PC-9 (cell line): ENCODE measurements at regions not wholly inside any gene's neighbourhood (a gene's known extent, or its start where the extent isn't known, plus 50 kb on each side); places are given as distances from the start of the nearest gene placed in this dataset.

Experiments used
- BruUV-seq: library from RNA; stranded (reverse); fragments of 400-500 nt; replicated peaks from 2 replicates; lab custom pipeline; 2021; lab: Mats Ljungman, UMichigan
- CTCF ChIA-PET: fragments of 300-600 bp; sonication (Branson Sonifier 250); formaldehyde crosslinking; loops from one replicate; lab custom pipeline; 2022; ENCODE audit warnings: antibody characterized with exemption; lab: Charles Lee
- POLR2A ChIA-PET: fragments of 300-600 bp; sonication (Branson Sonifier 250); formaldehyde crosslinking; loops from one replicate; lab custom pipeline; 2022; ENCODE audit warnings: antibody characterized with exemption; ENCODE audit not compliant: unreplicated experiment; lab: Charles Lee
- DNase-seq, 2 experiments: peaks; one replicate each; pipeline versions ENCODE4 v3.0.0 to v3.0.0-alpha.2; 2015 to 2022; ENCODE audit warnings: mixed read lengths in 1 of 2
- H2AFZ ChIP-seq: fragments of 200-600 bp; sonication (generic); 2 replicates; pipeline ENCODE4 v1.8.1; 2017; ENCODE audit warnings: antibody characterized with exemption
- H3F3A ChIP-seq: fragments of 200-600 bp; sonication (generic); 2 replicates; pipeline ENCODE4 v1.8.1; 2017; ENCODE audit warnings: antibody characterized with exemption, mild to moderate bottlenecking, low read depth; ENCODE audit not compliant: insufficient read depth
- H3K27ac ChIP-seq: fragments of 200-600 bp; sonication (generic); 2 replicates; pipeline ENCODE4 v1.6.1; 2016; ENCODE audit warnings: mixed run types
- H3K27me3 ChIP-seq: fragments of 200-600 bp; sonication (generic); 2 replicates; pipeline ENCODE4 v1.6.1; 2016; ENCODE audit warnings: low read depth, mixed run types; ENCODE audit not compliant: insufficient read depth
- H3K36me3 ChIP-seq: fragments of 200-600 bp; sonication (generic); 2 replicates; pipeline ENCODE4 v1.6.1; 2016; ENCODE audit warnings: low read depth, mixed run types
- H3K4me1 ChIP-seq: fragments of 200-600 bp; sonication (generic); replicated peaks from 2 replicates; pipeline ENCODE4 v1.6.1; 2016; ENCODE audit warnings: mixed run types; ENCODE audit not compliant: insufficient read depth
- H3K4me2 ChIP-seq: fragments of 200-600 bp; sonication (generic); 2 replicates; pipeline ENCODE4 v1.6.1; 2017; ENCODE audit warnings: mixed run types
- H3K4me3 ChIP-seq: fragments of 200-600 bp; sonication (generic); 2 replicates; pipeline ENCODE4 v1.6.1; 2016; ENCODE audit warnings: mixed run types
- H3K79me2 ChIP-seq: fragments of 200-600 bp; sonication (generic); 2 replicates; pipeline ENCODE4 v1.6.1; 2017; ENCODE audit warnings: low read depth, mixed run types
- H3K9me2 ChIP-seq: fragments of 200-600 bp; sonication (generic); 2 replicates; pipeline ENCODE4 v1.8.1; 2017; ENCODE audit warnings: mild to moderate bottlenecking; ENCODE audit not compliant: insufficient read depth
- H3K9me3 ChIP-seq: fragments of 200-600 bp; sonication (generic); 2 replicates; pipeline ENCODE4 v1.8.1; 2016; ENCODE audit warnings: low read depth; ENCODE audit not compliant: insufficient read depth
- H4K20me1 ChIP-seq: fragments of 200-600 bp; sonication (generic); 2 replicates; pipeline ENCODE4 v1.8.1; 2017; ENCODE audit not compliant: insufficient read depth
- CTCF ChIP-seq: fragments of 200-600 bp; sonication (generic); conservative IDR thresholded peaks from 2 replicates; pipeline ENCODE4 v1.6.1; 2017; ENCODE audit warnings: mixed run types, antibody characterized with exemption, mild to moderate bottlenecking, moderate library complexity
- EZH2 ChIP-seq: fragments of 200-600 bp; sonication (generic); IDR thresholded peaks from 2 replicates; pipeline ENCODE4 v1.8.0; 2017; ENCODE audit warnings: antibody characterized with exemption, low read depth
- intact Hi-C: fragments of 100-400 bp; cut with micrococcal nuclease; formaldehyde crosslinking; loops from one replicate; pipeline ENCODE4 v1.10.0; 2022; ENCODE audit not compliant: unreplicated experiment

DNA sequence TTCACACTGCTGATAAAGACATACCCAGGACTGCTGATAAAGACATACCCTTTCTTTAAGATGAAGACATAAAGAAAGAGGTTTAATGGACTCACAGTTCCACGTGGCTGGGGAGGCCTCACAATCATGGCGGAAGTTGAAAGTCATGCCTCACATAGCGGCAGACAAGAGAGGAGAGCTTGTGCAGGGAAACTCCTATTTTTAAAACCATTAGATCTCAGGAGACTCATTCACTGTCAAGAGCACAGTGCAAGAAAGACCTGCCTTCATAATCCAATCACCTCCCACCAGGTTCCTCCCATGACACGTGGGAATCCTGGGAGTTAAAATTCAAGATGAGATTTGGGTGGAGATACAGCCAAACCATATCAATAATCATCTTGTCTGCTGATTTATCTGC is 278.1 kb downstream of the SLC6A15 start:
- no peak for DNase-seq
- Histone ChIP-seq H3F3A (no peaks in the 10 kb centered on the region; the same call in 1 of the 2 replicates), H3K27me3 (no peaks in the 10 kb centered on the region), H3K4me2 (no peak overlapping the region), H3K9me2 (no peaks in the 10 kb centered on the region), H3K4me3 (no peak overlapping the region), H3K36me3 (no peaks in the 10 kb centered on the region), H3K27ac (no peak overlapping the region), H3K4me1 (no peaks in the 10 kb centered on the region), H4K20me1 (no peaks in the 10 kb centered on the region), H3K9me3 (no peaks in the 10 kb centered on the region), H2AFZ (no peak overlapping the region), H3K79me2 (no peaks in the 10 kb centered on the region)
- BruUV-seq: no TSS peak
- ChIA-PET CTCF (interaction anchor here (0.6 kb wide), 1 partner anchor 12 kb away, joined by 4 read pairs; no protein-coding TSS in a partner anchor), POLR2A (no interaction called here)
- TF ChIP-seq CTCF (no peak), EZH2 (no peak)
- intact Hi-C loops: no loop called here

DNA sequence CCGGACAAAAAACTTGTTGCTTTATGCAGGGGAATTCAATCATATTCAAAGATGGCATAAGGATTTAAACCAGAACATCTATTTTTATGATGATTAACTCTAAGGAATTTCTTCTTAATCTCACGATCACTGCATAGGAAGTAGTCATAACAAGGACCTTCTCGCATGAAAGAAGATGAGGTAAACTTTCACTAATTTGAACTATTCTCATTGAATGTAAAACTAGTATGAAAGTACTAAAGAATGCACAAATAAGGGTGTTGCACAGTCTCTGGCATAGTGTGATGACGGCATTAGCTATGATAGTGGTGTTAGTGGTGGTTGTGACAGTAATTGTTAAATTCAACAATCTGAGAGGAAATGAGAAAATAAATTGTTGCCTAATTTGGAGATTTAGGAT is 280.0 kb downstream of the SLC6A15 start:
- Histone ChIP-seq H3K27ac (no peak overlapping the region), H3K9me3 (no peaks in the 10 kb centered on the region), H3K9me2 (no peaks in the 10 kb centered on the region), H3K27me3 (no peaks in the 10 kb centered on the region), H3F3A (no peaks in the 10 kb centered on the region; the same call in 1 of the 2 replicates), H4K20me1 (no peaks in the 10 kb centered on the region), H3K79me2 (no peaks in the 10 kb centered on the region), H3K4me1 (no peaks in the 10 kb centered on the region), H3K4me2 (no peak overlapping the region), H3K36me3 (no peaks in the 10 kb centered on the region), H2AFZ (0 out of 2 replicates have a peak overlapping the region, but pooled peaks have one; percentile 19), H3K4me3 (no peak overlapping the region)
- ChIA-PET CTCF (no interaction called here), POLR2A (no interaction called here)
- BruUV-seq: no TSS peak
- no peak for DNase-seq
- TF ChIP-seq EZH2 (no peak), CTCF (no peak)
- intact Hi-C loops: no loop called here

DNA sequence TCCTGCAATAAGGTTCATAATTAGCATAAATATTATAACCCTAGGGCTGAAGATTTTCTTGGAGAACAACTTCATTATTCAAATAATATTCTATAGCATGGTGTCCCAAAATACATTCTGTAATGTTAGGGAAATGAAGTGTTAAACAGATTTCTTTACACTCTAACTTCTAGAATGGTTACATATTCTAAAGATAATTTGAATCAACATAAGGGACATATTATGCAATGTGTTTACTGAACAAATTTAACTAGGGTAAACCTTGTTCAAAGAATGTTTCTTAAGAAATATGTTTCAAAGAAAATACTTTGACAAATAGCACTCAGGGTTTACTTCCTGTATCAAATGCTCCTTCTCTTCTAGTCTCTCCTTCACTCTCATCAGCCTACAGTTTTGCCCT is 281.6 kb downstream of the SLC6A15 start:
- CTCF ChIA-PET: no interaction called here

More for the DNA sequence above, 281.6 kb downstream of the SLC6A15 start:
- TF ChIP-seq CTCF (no peak), EZH2 (no peak)
- no peak for DNase-seq
- Histone ChIP-seq H2AFZ (no peak overlapping the region), H3K9me3 (no peaks in the 10 kb centered on the region), H4K20me1 (no peaks in the 10 kb centered on the region), H3K27me3 (no peaks in the 10 kb centered on the region), H3K27ac (no peak overlapping the region), H3K4me1 (no peaks in the 10 kb centered on the region), H3K36me3 (no peaks in the 10 kb centered on the region), H3K79me2 (no peaks in the 10 kb centered on the region), H3K9me2 (no peaks in the 10 kb centered on the region), H3F3A (no peaks in the 10 kb centered on the region; the same call in 1 of the 2 replicates), H3K4me3 (no peak overlapping the region), H3K4me2 (no peak overlapping the region)
- POLR2A ChIA-PET: no interaction called here
- intact Hi-C loops: no loop called here
- BruUV-seq: no TSS peak
